ENCODE measurements at regions not wholly inside any gene's neighbourhood (a gene's known extent, or its start where the extent isn't known, plus 50 kb on each side); places are given as distances from the start of the nearest gene placed in this dataset.

- DNase-seq (ENCODE audit: low spot score) (no peak), ATAC-seq (no peak; the same call in 1 of the 2 replicates)
- Mint-ChIP-seq H3K27me3 (ENCODE audit: low read depth) (no peaks in the 10 kb centered on the region), H3K27ac (no peak overlapping the region), H3K4me1 (peaks cover 25% of the 10 kb centered on the region), H3K36me3 (no peaks in the 10 kb centered on the region), H3K9me3 (peaks cover 18% of the 10 kb centered on the region), H3K4me3 (no peak overlapping the region)
- no peak for TF ChIP-seq ZNF263 (CRISPR knock-in tag; IDR thresholded peaks at IDR 0.05; ENCODE audit: low read depth)
- TF ChIP-seq HMGA2 (CRISPR knock-in tag; IDR thresholded peaks at IDR 0.05), result no peak
- TF ChIP-seq STAT6 (CRISPR knock-in tag; conservative IDR thresholded peaks at IDR 0.05; ENCODE audit: low read depth), result no peak
- no peak for TF ChIP-seq ZNF121 (CRISPR knock-in tag; IDR thresholded peaks at IDR 0.05)
- no peak for TF ChIP-seq ZNF396 (CRISPR knock-in tag; IDR thresholded peaks at IDR 0.05; ENCODE audit: borderline replicate concordance)
- no peak for TF ChIP-seq MAX (CRISPR knock-in tag; IDR thresholded peaks at IDR 0.05)
- no peak for TF ChIP-seq ZNF219 (CRISPR knock-in tag; IDR thresholded peaks at IDR 0.05; ENCODE audit: borderline replicate concordance)
- no peak for TF ChIP-seq AFF4 (CRISPR knock-in tag; IDR thresholded peaks at IDR 0.05; ENCODE audit: borderline replicate concordance)
- no peak for TF ChIP-seq ATF2 (CRISPR knock-in tag; IDR thresholded peaks at IDR 0.05; ENCODE audit: borderline replicate concordance, low read depth)
- POLR2A ChIA-PET, result no interaction called here
- CTCF ChIA-PET, result no interaction called here
Observed at GRCh38 chr20:54368570-54368969, 106.8 kb upstream of the DOK5 start.

- H3K27ac Mint-ChIP-seq, result no peak overlapping the region
- H3K27me3 Mint-ChIP-seq (ENCODE audit: low read depth), result no peaks in the 10 kb centered on the region
- POLR2A ChIA-PET, result no interaction called here
- no peak for ATAC-seq
- H3K9me3 Mint-ChIP-seq, result peaks cover 19% of the 10 kb centered on the region; the same call in 1 of the 2 replicates
- CTCF ChIA-PET, result interaction anchor here (1.0 kb wide), 1 partner anchor 269 kb away, joined by 3 read pairs; no protein-coding TSS in a partner anchor
- no peak for DNase-seq (ENCODE audit: low spot score)
- peaks cover 19% of the 10 kb centered on the region for H3K4me1 Mint-ChIP-seq
- no peaks in the 10 kb centered on the region; the same call in 1 of the 2 replicates for H3K36me3 Mint-ChIP-seq
- H3K4me3 Mint-ChIP-seq, result no peak overlapping the region
- TF ChIP-seq ZNF423 (CRISPR knock-in tag; IDR thresholded peaks at IDR 0.05) (no peak), FOXK1 (CRISPR knock-in tag; IDR thresholded peaks at IDR 0.05) (no peak), AFF4 (CRISPR knock-in tag; IDR thresholded peaks at IDR 0.05; ENCODE audit: borderline replicate concordance) (no peak), ATF6 (CRISPR knock-in tag; IDR thresholded peaks at IDR 0.05) (no peak), NFATC4 (CRISPR knock-in tag; IDR thresholded peaks at IDR 0.05) (no peak), KAT7 (CRISPR knock-in tag; IDR thresholded peaks at IDR 0.05; ENCODE audit: borderline replicate concordance) (no peak), PREB (CRISPR knock-in tag; IDR thresholded peaks at IDR 0.05; ENCODE audit: borderline replicate concordance) (no peak), ATF1 (CRISPR knock-in tag; IDR thresholded peaks at IDR 0.05) (no peak), TEAD4 (CRISPR knock-in tag; IDR thresholded peaks at IDR 0.05) (no peak), JUN (CRISPR knock-in tag; IDR thresholded peaks at IDR 0.05) (no peak), OVOL2 (CRISPR knock-in tag; IDR thresholded peaks at IDR 0.05; ENCODE audit: borderline replicate concordance) (no peak)
Observed at GRCh38 chr20:54372313-54372712, 103.1 kb upstream of the DOK5 start.
